SK-N-SH (cell line): ENCODE measurements at regions not wholly inside any gene's neighbourhood (a gene's known extent, or its start where the extent isn't known, plus 50 kb on each side); places are given as distances from the start of the nearest gene placed in this dataset.
"Not testable (repeated sequence)": the region's sequence is repeated elsewhere in the genome, so short reads cannot be mapped to it uniquely, and the experiment has no call there.

Experiments used
- CHD2 ChIP-seq: fragments of 150-350 bp; IDR thresholded peaks from 2 replicates; pipeline ENCODE4 v1.6.1; 2018; ENCODE audit warnings: low read length; ENCODE audit not compliant: partially characterized antibody
- JUND ChIP-seq: IDR thresholded peaks from 2 replicates; pipeline ENCODE4 v1.4.0; 2012
- NRF1 ChIP-seq: IDR thresholded peaks from 2 replicates; pipeline ENCODE4 v1.6.1; 2012; ENCODE audit warnings: low read depth, mild to moderate bottlenecking, low read length
- RXRA ChIP-seq: IDR thresholded peaks from 2 replicates; pipeline ENCODE4 v1.4.0; 2012; ENCODE audit warnings: low read depth, mild to moderate bottlenecking, borderline replicate concordance
- SMC3 ChIP-seq: IDR thresholded peaks from 2 replicates; pipeline ENCODE4 v1.6.1; 2012; ENCODE audit warnings: low read depth, low read length, improper control_type of control experiment
- TF ChIP-seq, protein P1 (sequence below): fragments of 200-600 bp; sonication (generic); IDR thresholded peaks from 2 replicates; pipeline ENCODE4 v1.6.1; 2017; ENCODE audit warnings: antibody characterized with exemption, mild to moderate bottlenecking, moderate library complexity

GRCh38 chr13:86363749-86364148 lies 564.5 kb upstream of the SLITRK6 start:
- TF ChIP-seq, protein P1, sequence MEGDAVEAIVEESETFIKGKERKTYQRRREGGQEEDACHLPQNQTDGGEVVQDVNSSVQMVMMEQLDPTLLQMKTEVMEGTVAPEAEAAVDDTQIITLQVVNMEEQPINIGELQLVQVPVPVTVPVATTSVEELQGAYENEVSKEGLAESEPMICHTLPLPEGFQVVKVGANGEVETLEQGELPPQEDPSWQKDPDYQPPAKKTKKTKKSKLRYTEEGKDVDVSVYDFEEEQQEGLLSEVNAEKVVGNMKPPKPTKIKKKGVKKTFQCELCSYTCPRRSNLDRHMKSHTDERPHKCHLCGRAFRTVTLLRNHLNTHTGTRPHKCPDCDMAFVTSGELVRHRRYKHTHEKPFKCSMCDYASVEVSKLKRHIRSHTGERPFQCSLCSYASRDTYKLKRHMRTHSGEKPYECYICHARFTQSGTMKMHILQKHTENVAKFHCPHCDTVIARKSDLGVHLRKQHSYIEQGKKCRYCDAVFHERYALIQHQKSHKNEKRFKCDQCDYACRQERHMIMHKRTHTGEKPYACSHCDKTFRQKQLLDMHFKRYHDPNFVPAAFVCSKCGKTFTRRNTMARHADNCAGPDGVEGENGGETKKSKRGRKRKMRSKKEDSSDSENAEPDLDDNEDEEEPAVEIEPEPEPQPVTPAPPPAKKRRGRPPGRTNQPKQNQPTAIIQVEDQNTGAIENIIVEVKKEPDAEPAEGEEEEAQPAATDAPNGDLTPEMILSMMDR = not testable (repeated sequence)
- TF ChIP-seq NRF1, RXRA, CHD2, JUND, SMC3: not testable (repeated sequence)
